ENCODE measurements at regions not wholly inside any gene's neighbourhood (a gene's known extent, or its start where the extent isn't known, plus 50 kb on each side); places are given as distances from the start of the nearest gene placed in this dataset.
A peak's percentile ranks its signal among the peaks of the same experiment; 100 is the strongest.

DNA sequence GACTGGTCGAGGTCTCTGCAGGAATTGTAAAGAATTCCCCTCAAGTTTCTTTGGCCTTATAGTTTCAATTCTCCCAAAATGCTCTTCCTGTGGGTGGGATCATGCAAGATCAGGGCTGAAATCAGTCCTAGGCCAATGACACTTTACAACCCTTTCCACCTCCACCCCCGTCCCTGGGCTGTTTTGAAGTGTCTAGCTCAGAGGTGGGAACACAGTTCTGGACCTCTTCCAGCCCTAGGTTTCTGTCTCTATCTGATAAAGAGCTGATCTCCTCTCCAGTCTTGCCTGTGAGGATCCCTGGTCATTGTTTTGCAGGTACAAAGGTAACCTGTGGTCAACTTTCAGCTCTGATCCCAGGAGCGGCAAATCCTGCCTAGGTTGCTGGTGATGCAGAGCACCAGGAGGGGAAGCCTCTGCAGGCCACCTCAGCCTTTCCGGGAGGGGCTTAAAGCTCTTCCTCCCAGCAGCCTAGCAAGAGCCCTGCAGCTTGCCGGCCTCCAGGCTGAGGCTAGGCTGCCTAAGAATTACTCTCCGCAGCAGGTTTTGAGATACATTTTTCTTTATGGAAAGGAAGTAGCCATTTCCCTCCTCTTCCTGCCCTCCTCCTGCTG is 69.8 kb upstream of the WIPF1 start:
- DNase-seq: no peak

GRCh38 chr2:174666845-174667244 is 69.2 kb upstream of the WIPF1 start:
- no peak for DNase-seq

DNA sequence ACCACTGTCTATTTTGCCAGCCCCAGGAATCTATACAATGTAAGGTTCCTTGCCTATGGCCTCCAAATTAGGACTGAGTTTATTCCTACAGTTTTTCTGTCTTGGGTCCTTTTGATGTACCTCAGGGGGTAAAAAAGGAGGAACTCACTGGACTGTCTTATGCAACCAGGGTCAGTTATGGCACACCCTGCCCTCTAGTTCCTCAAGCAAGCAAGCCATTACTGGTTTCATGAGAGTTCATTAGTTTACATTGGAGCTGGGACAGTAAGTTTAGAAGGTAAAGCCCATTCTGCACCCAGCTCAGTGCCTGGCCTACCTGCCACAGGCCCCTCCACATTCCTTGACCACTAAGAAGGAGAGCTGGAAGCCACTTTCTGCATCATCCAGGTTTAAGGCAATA is 68.7 kb upstream of the WIPF1 start:
- no peak for DNase-seq

- no peak for DNase-seq
Measured at GRCh38 chr2:174664084-174664759, 66.6 kb upstream of the WIPF1 start.

DNA sequence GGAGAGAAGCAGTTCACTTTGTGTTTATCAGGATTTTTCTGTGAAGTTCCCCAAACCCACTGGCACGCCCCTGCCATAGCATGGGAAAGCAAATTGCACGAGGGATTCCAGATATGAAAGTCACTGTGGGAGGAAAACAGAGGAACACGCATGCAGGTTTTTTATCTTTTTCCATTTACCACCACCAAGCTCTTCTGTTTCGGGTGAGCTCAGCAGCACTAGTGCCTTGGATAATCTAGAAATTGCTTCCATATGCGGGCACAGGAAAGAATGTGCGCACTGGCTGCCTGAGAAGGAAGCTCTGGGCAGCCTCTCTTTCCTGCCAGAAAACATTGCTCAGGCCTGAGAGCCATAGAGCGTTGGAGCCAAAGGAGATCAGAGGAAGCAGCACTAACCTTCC is 65.9 kb upstream of the WIPF1 start:
- DNase-seq: peak; percentile 93

DNA sequence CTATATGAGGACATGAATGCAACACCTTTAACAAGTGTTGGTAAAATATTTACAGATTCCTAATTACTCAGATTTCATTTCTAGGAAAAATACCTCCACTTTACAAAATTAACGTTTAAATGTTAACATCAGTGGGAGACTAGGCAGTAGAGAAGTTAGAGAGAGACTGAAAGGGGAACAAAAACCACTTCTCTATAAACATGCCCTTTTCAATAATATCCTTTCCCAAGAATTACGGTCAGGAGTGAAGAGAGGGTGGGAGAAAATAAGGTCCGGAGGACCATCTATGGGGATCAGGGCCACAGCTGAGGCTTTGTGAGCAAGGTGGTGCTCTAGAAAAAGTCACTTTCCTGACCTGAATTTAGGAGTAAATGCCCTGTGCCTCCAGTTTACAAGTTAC is 65.3 kb upstream of the WIPF1 start:
- no peak for DNase-seq

DNA sequence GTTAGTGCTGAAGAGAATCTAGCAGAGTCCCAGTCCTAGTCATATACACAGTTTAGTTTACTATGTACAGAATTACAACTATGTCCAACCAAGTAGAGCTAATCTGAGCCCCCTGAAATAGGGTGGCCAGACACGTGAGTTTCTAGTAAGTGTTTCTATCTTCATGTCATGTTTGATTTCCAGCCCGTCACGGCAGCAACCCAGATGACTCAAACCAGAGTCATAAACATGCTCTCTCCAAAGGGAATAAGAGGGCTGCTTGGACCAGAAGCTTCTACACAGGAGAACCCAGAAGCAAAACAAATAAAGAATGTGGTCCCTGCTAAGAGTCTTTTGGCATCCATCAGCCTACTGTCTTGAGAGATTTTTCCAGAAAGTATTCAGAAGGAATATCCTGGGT is 64.9 kb upstream of the WIPF1 start:
- DNase-seq: peak; percentile 90

- no peak for DNase-seq
Measured at GRCh38 chr2:174660984-174661675, 63.5 kb upstream of the WIPF1 start.

- DNase-seq: no peak
Measured at GRCh38 chr2:174659069-174659900, 61.7 kb upstream of the WIPF1 start.

GRCh38 chr2:174656676-174657176 is 59.1 kb upstream of the WIPF1 start:
- DNase-seq: no peak

DNA sequence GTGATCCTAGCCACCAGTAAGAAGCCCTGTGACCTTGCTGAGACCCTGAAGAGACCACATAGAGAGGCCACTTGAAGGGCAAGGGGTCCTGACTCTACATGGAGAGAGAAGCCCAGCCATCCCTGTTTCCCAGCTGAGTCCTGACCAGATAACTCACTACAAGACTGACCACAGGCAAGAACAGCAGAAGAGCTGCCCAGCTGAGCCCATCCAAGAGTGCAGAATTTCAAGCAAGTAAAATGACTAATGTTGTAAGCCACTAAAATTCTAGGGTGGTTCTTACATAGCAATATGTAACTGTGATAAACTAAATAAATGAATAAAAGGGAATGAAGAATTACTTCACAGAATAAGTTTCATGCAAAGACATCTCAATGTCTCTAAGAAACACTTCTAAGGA is 58.4 kb upstream of the WIPF1 start:
- no peak for DNase-seq

DNA sequence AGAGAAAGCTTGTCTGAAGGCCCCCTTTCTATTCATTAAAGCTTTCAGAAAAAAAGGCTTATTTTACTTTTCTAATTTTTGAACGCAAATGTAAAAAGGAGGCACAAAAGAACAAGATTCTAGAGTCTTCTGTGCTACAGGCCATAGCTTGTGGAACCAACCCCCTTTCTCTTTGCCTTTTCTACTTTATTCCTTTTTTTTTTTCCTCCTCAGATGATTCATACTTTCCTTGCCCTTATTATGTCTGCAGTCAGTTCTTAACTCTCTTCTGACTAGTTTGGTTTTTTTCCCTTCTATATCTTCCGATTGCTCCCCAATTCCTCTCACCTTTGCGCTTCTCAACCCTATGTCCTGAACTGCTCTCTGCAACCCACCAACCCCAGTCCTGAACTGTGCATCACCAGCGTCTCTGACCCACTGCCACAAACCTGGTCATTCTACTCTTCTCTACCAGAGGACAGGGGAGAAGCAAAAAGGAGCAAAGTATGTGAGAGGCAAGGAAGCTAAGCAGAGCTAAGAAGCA is 56.9 kb upstream of the WIPF1 start:
- DNase-seq: peak; percentile 35

- DNase-seq: no peak
Measured at GRCh38 chr2:174648896-174649295, 51.3 kb upstream of the WIPF1 start.
